SK-N-SH (cell line): ENCODE measurements at regions not wholly inside any gene's neighbourhood (a gene's known extent, or its start where the extent isn't known, plus 50 kb on each side); places are given as distances from the start of the nearest gene placed in this dataset.

Source experiments
- CTCF ChIA-PET: fragments of 300-600, 350-600 bp; formaldehyde crosslinking; extraction: SDS; loops from one replicate; lab custom pipeline; 2021; lab: Yijun Ruan, JAX
- POLR2A ChIA-PET: fragments of 350-600 bp; sonication (Branson Sonifier 250); formaldehyde crosslinking; extraction: SDS; loops from one replicate; lab custom pipeline; 2020; ENCODE audit warnings: antibody characterized with exemption, inconsistent platforms; lab: Yijun Ruan, JAX
- DNase-seq: peaks from one replicate; pipeline ENCODE4 v3.0.0; 2012
- H2AFZ ChIP-seq: fragments of 200-600 bp; sonication (generic); 2 replicates; pipeline ENCODE4 v1.8.1; 2016; ENCODE audit warnings: antibody characterized with exemption, mild to moderate bottlenecking, low read depth
- H3F3A ChIP-seq: fragments of 200-600 bp; sonication (generic); replicated peaks from 2 replicates; pipeline ENCODE3; 2016; ENCODE audit warnings: antibody characterized with exemption, mild to moderate bottlenecking; ENCODE audit not compliant: insufficient read depth
- H3K27ac ChIP-seq, 2 experiments: fragments of 200-500 bp in 1 of 2; fragments of 200-600 bp in 1 of 2; sonication (Bioruptor generic) in 1 of 2; sonication (generic), shearing (Covaris generic) in 1 of 2; 2 replicates each; pipeline versions ENCODE4 v1.5.1 to v1.6.1; 2014 to 2016; ENCODE audit warnings: low read depth in 2 of 2, inconsistent platforms in 1 of 2, low read length in 1 of 2, mild to moderate bottlenecking in 1 of 2, mixed read lengths in 1 of 2
- H3K27me3 ChIP-seq: fragments of 200-600 bp; sonication (generic), shearing (Covaris generic); 2 replicates; pipeline ENCODE4 v1.6.1; 2016; ENCODE audit warnings: mixed run types; ENCODE audit not compliant: insufficient read depth
- H3K36me3 ChIP-seq, 2 experiments: fragments of 200-500 bp in 1 of 2; fragments of 200-600 bp in 1 of 2; sonication (Bioruptor generic) in 1 of 2; sonication (generic) in 1 of 2; replicated peaks in 1 of 2; 2 replicates each; pipeline versions ENCODE3 to v1.5.1; 2014 to 2016; ENCODE audit warnings: low read length in 1 of 2, mild to moderate bottlenecking in 1 of 2; ENCODE audit not compliant: insufficient read depth in 2 of 2, control insufficient read depth in 1 of 2
- H3K4me1 ChIP-seq, 2 experiments: fragments of 200-500 bp in 1 of 2; fragments of 200-600 bp in 1 of 2; sonication (Bioruptor generic) in 1 of 2; sonication (generic), shearing (Covaris generic) in 1 of 2; 2 replicates each; pipeline versions ENCODE4 v1.5.1 to v1.6.1; 2014 to 2016; ENCODE audit warnings: low read depth in 1 of 2, low read length in 1 of 2, mixed run types in 1 of 2; ENCODE audit not compliant: insufficient read depth in 2 of 2, control insufficient read depth in 1 of 2
- H3K4me2 ChIP-seq: fragments of 200-600 bp; sonication (generic), shearing (Covaris generic); 2 replicates; pipeline ENCODE4 v1.6.1; 2017; ENCODE audit warnings: mixed run types
- H3K4me3 ChIP-seq, 2 experiments: fragments of 200-500 bp in 1 of 2; fragments of 200-600 bp in 1 of 2; sonication (Bioruptor generic) in 1 of 2; sonication (generic), shearing (Covaris generic) in 1 of 2; 2 replicates each; pipeline versions ENCODE4 v1.5.1 to v1.8.1; 2014 to 2016; ENCODE audit warnings: low read depth in 2 of 2, inconsistent platforms in 1 of 2, low read length in 1 of 2, mild to moderate bottlenecking in 1 of 2, mixed read lengths in 1 of 2, moderate library complexity in 1 of 2
- H3K79me2 ChIP-seq: fragments of 200-600 bp; sonication (generic); 2 replicates; pipeline ENCODE4 v1.8.1; 2017; ENCODE audit warnings: mild to moderate bottlenecking; ENCODE audit not compliant: insufficient read depth
- H3K9ac ChIP-seq: fragments of 200-600 bp; sonication (generic); 2 replicates; pipeline ENCODE4 v1.6.1; 2017; ENCODE audit warnings: mixed run types
- H3K9me2 ChIP-seq: fragments of 200-600 bp; sonication (generic); 2 replicates; pipeline ENCODE4 v1.6.1; 2017; ENCODE audit warnings: mixed run types
- H3K9me3 ChIP-seq: fragments of 200-600 bp; sonication (generic); 2 replicates; pipeline ENCODE4 v1.6.1; 2017; ENCODE audit warnings: mixed run types, mild to moderate bottlenecking, moderate library complexity
- H4K20me1 ChIP-seq: fragments of 200-600 bp; sonication (generic); 2 replicates; pipeline ENCODE4 v1.6.1; 2017; ENCODE audit warnings: mild to moderate bottlenecking, mixed run types; ENCODE audit not compliant: insufficient read depth
- EZH2phosphoT487 ChIP-seq: fragments of 200-600 bp; sonication (generic); IDR thresholded peaks from 2 replicates; pipeline ENCODE4 v1.6.1; 2017; ENCODE audit warnings: low read depth, mixed run types, mild to moderate bottlenecking, antibody characterized with exemption, moderate library complexity, borderline replicate concordance
- PBX3 ChIP-seq: IDR thresholded peaks from 2 replicates; pipeline ENCODE4; 2012
- USF2 ChIP-seq: fragments of 150-350 bp; IDR thresholded peaks from 2 replicates; pipeline ENCODE4 v1.6.1; 2017; ENCODE audit warnings: antibody characterized with exemption, low read length, low read depth, borderline replicate concordance
- WGBS: methylation state at CpG from one replicate; pipeline ENCODE4 v1.1.6; 2017; ENCODE audit warnings: low lambda C conversion rate; 5-methylcytosine and 5-hydroxymethylcytosine counted together
- TF ChIP-seq, protein P1 (sequence below): IDR thresholded peaks from 2 replicates; pipeline ENCODE4 v1.4.0; 2012; ENCODE audit warnings: low read depth, borderline replicate concordance
- TF ChIP-seq, protein P2 (sequence below): fragments of 200-600 bp; sonication (generic); IDR thresholded peaks from 2 replicates; pipeline ENCODE4 v1.6.1; 2017; ENCODE audit warnings: antibody characterized with exemption, mild to moderate bottlenecking, moderate library complexity

GRCh38 chr1:38658883-38659282 lies 200.7 kb downstream of the RRAGC start:
- H3K9me3 ChIP-seq: no peaks in the 10 kb centered on the region

GRCh38 chr1:38657873-38658272 lies 201.7 kb downstream of the RRAGC start:
- TF ChIP-seq USF2: no peak
- no peak for TF ChIP-seq EZH2phosphoT487
- TF ChIP-seq, protein P1, sequence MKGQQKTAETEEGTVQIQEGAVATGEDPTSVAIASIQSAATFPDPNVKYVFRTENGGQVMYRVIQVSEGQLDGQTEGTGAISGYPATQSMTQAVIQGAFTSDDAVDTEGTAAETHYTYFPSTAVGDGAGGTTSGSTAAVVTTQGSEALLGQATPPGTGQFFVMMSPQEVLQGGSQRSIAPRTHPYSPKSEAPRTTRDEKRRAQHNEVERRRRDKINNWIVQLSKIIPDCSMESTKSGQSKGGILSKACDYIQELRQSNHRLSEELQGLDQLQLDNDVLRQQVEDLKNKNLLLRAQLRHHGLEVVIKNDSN: no peak
- CTCF ChIA-PET: no interaction called here
- H3K9ac ChIP-seq: no peak overlapping the region

More at GRCh38 chr1:38658883-38659282, 200.7 kb downstream of the RRAGC start:
- ChIA-PET POLR2A (no interaction called here), CTCF (no interaction called here)
- Histone ChIP-seq H3K4me1 (no peaks in the 10 kb centered on the region), H3K79me2 (no peaks in the 10 kb centered on the region), H3K27ac (no peak overlapping the region), H3F3A (no peaks in the 10 kb centered on the region), H3K27me3 (no peaks in the 10 kb centered on the region; the same call in 1 of the 2 replicates), H3K4me2 (no peak overlapping the region), H4K20me1 (no peaks in the 10 kb centered on the region), H2AFZ (no peak overlapping the region), H3K4me3 (no peak overlapping the region), H3K36me3 (no peaks in the 10 kb centered on the region), H3K9me2 (no peaks in the 10 kb centered on the region), H3K9ac (no peak overlapping the region)
- TF ChIP-seq, protein P2, sequence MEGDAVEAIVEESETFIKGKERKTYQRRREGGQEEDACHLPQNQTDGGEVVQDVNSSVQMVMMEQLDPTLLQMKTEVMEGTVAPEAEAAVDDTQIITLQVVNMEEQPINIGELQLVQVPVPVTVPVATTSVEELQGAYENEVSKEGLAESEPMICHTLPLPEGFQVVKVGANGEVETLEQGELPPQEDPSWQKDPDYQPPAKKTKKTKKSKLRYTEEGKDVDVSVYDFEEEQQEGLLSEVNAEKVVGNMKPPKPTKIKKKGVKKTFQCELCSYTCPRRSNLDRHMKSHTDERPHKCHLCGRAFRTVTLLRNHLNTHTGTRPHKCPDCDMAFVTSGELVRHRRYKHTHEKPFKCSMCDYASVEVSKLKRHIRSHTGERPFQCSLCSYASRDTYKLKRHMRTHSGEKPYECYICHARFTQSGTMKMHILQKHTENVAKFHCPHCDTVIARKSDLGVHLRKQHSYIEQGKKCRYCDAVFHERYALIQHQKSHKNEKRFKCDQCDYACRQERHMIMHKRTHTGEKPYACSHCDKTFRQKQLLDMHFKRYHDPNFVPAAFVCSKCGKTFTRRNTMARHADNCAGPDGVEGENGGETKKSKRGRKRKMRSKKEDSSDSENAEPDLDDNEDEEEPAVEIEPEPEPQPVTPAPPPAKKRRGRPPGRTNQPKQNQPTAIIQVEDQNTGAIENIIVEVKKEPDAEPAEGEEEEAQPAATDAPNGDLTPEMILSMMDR: no peak
- no peak for TF ChIP-seq PBX3
- DNase-seq: no peak
- 0% methylated on average over 1 of the region's 1 CpG for WGBS

More at GRCh38 chr1:38657873-38658272, 201.7 kb downstream of the RRAGC start:
- Histone ChIP-seq H3K9me3 (no peaks in the 10 kb centered on the region), H3K27me3 (no peaks in the 10 kb centered on the region; the same call in 1 of the 2 replicates), H4K20me1 (no peaks in the 10 kb centered on the region), H3K79me2 (no peaks in the 10 kb centered on the region), H3K36me3 (no peaks in the 10 kb centered on the region), H3K9me2 (no peaks in the 10 kb centered on the region), H3K27ac (no peak overlapping the region), H2AFZ (no peak overlapping the region), H3K4me1 (no peaks in the 10 kb centered on the region), H3F3A (no peaks in the 10 kb centered on the region), H3K4me3 (no peak overlapping the region), H3K4me2 (no peak overlapping the region)
- 29% methylated on average over 2 of the region's 2 CpGs for WGBS
- POLR2A ChIA-PET: no interaction called here
- no peak for DNase-seq
